Endothelial cell of umbilical vein (primary cell): ENCODE measurements at regions not wholly inside any gene's neighbourhood (a gene's known extent, or its start where the extent isn't known, plus 50 kb on each side); places are given as distances from the start of the nearest gene placed in this dataset.

ENCODE experiments used
- BruUV-seq: library from RNA; stranded (reverse); fragments of 400-500 nt; replicated peaks from 2 replicates; lab custom pipeline; 2021; lab: Mats Ljungman, UMichigan
- CTCF ChIA-PET: fragments of 300-600, 350-600 bp; sonication (Branson Sonifier 250); formaldehyde crosslinking; loops from one replicate; lab custom pipeline; 2021; ENCODE audit warnings: antibody characterized with exemption, inconsistent platforms; lab: Charles Lee
- POLR2A ChIA-PET: fragments of 300-600, 350-600 bp; sonication (Branson Sonifier 250); formaldehyde crosslinking; loops from one replicate; lab custom pipeline; 2021; ENCODE audit warnings: antibody characterized with exemption, inconsistent platforms; lab: Charles Lee
- DNase-seq: peaks from one replicate; pipeline ENCODE4 v3.0.0-alpha.2; 2011; ENCODE audit warnings: low read depth, low spot score
- FAIRE-seq: peaks from 2 replicates; lab custom pipeline; 2011; peaks lifted over from hg19 to GRCh38; lab: Jason Lieb, UNC
- H2AFZ ChIP-seq: 2 replicates; pipeline ENCODE4 v1.6.0; 2012; ENCODE audit warnings: low read depth, low read length, control low read depth, inconsistent platforms
- H3K27ac ChIP-seq: 2 replicates; pipeline ENCODE4 v1.5.1; 2011; ENCODE audit warnings: low read depth, mild to moderate bottlenecking, control low read depth, low read length, moderate library complexity; ENCODE audit not compliant: insufficient read depth
- H3K27me3 ChIP-seq, 2 experiments: 2 replicates each; pipeline versions ENCODE4 v1.6.0 to v1.6.1; 2011; ENCODE audit warnings: low read length in 2 of 2, mixed read lengths in 1 of 2; ENCODE audit not compliant: control insufficient read depth in 2 of 2, insufficient read depth in 2 of 2
- H3K36me3 ChIP-seq, 2 experiments: 2 replicates in 1 of 2; 3 replicates in 1 of 2; pipeline ENCODE4 v1.5.1; 2011; ENCODE audit warnings: low read length in 2 of 2, mild to moderate bottlenecking in 1 of 2, moderate library complexity in 1 of 2; ENCODE audit not compliant: control insufficient read depth in 2 of 2, insufficient read depth in 2 of 2; ENCODE audit errors: extremely low read depth in 1 of 2
- H3K4me1 ChIP-seq: 3 replicates; pipeline ENCODE4 v1.5.1; 2011; ENCODE audit warnings: mild to moderate bottlenecking, low read length; ENCODE audit not compliant: control insufficient read depth, insufficient read depth; ENCODE audit errors: extremely low read depth
- H3K4me2 ChIP-seq: 2 replicates; pipeline ENCODE4 v1.6.1; 2011; ENCODE audit warnings: low read length, control low read depth, mixed read lengths; ENCODE audit not compliant: insufficient read depth
- H3K4me3 ChIP-seq, 3 experiments: fragments of 200-600 bp in 1 of 3; sonication (generic), shearing (Covaris generic) in 1 of 3; replicated peaks in 1 of 3; 2 replicates each; pipeline ENCODE4 v1.5.1; 2011 to 2016; ENCODE audit warnings: control low read depth in 3 of 3, low read length in 3 of 3, mild to moderate bottlenecking in 2 of 3, inconsistent platforms in 1 of 3, low read depth in 1 of 3, moderate library complexity in 1 of 3; ENCODE audit not compliant: insufficient read depth in 1 of 3
- H3K79me2 ChIP-seq: 2 replicates; pipeline ENCODE4 v1.6.0; 2012; ENCODE audit warnings: low read length, inconsistent platforms; ENCODE audit not compliant: control insufficient read depth, insufficient read depth
- H3K9ac ChIP-seq: replicated peaks from 2 replicates; pipeline ENCODE3; 2011; ENCODE audit warnings: low read length, control low read depth; ENCODE audit not compliant: insufficient read depth; ENCODE audit errors: extremely low read depth
- H3K9me1 ChIP-seq: replicated peaks from 3 replicates; pipeline ENCODE4 v1.6.0; 2011; ENCODE audit warnings: mild to moderate bottlenecking, low read length; ENCODE audit not compliant: control insufficient read depth, insufficient read depth; ENCODE audit errors: extremely low read depth
- H3K9me3 ChIP-seq: replicated peaks from 2 replicates; pipeline ENCODE4 v1.5.1; 2012; ENCODE audit warnings: low read length, inconsistent platforms; ENCODE audit not compliant: control insufficient read depth, insufficient read depth
- H4K20me1 ChIP-seq: replicated peaks from 2 replicates; pipeline ENCODE3; 2011; ENCODE audit warnings: mild to moderate bottlenecking, low read length; ENCODE audit not compliant: control insufficient read depth, insufficient read depth; ENCODE audit errors: extremely low read depth
- CTCF ChIP-seq, 2 donors: IDR thresholded peaks; 1 replicate in 1 of 2; 2 replicates in 1 of 2; pipeline ENCODE4 v1.5.1; 2011; ENCODE audit warnings: low read length in 2 of 2, mild to moderate bottlenecking in 2 of 2, moderate library complexity in 2 of 2, control low read depth in 1 of 2, inconsistent platforms in 1 of 2, low read depth in 1 of 2; ENCODE audit not compliant: insufficient read depth in 1 of 2; ENCODE audit errors: extremely low read depth in 1 of 2
- EZH2 ChIP-seq: IDR thresholded peaks from 2 replicates; pipeline ENCODE4 v1.6.1; 2012; ENCODE audit warnings: borderline replicate concordance, low read depth, mild to moderate bottlenecking, moderate library complexity, low read length, inconsistent platforms; ENCODE audit not compliant: severe bottlenecking
- FOS ChIP-seq: IDR thresholded peaks from 2 replicates; pipeline ENCODE4 v1.6.1; 2011; ENCODE audit warnings: mild to moderate bottlenecking, low read length, moderate library complexity, borderline replicate concordance; ENCODE audit not compliant: insufficient read depth
- GATA2 ChIP-seq: IDR thresholded peaks from 2 replicates; pipeline ENCODE4 v1.7.0; 2011; ENCODE audit warnings: low read depth, mild to moderate bottlenecking, moderate library complexity, mixed read lengths, low read length; ENCODE audit not compliant: insufficient read length, insufficient read depth
- JUN ChIP-seq: IDR thresholded peaks from 2 replicates; pipeline ENCODE4 v1.6.1; 2011; ENCODE audit warnings: borderline replicate concordance, low read depth; ENCODE audit not compliant: insufficient read length, insufficient read depth
- MAX ChIP-seq: IDR thresholded peaks from 2 replicates; pipeline ENCODE4 v1.6.1; 2011; ENCODE audit not compliant: insufficient read depth, insufficient read length
- MYC ChIP-seq: IDR thresholded peaks from one replicate; pipeline ENCODE4 v1.6.1; 2011; ENCODE audit warnings: mild to moderate bottlenecking, low read depth, low read length
- POLR2A ChIP-seq: IDR thresholded peaks from 2 replicates; pipeline ENCODE4 v1.6.1; 2012; ENCODE audit warnings: low read depth, mild to moderate bottlenecking, control low read depth, low read length
- POLR2AphosphoS5 ChIP-seq: IDR thresholded peaks from 2 replicates; pipeline ENCODE4 v1.6.1; 2012; ENCODE audit warnings: low read depth, mild to moderate bottlenecking, control low read depth, low read length, moderate library complexity; ENCODE audit not compliant: insufficient read depth
- dilution Hi-C: fragments of 300-500 bp; cut with MboI; formaldehyde crosslinking; loops from one replicate; pipeline ENCODE4 v1.15.0; 2019; ENCODE audit warnings: low sequenced_read_pairs; ENCODE audit not compliant: extremely low pct_ligation_motif_present
- intact Hi-C: fragments of 100-400 bp; cut with micrococcal nuclease; formaldehyde crosslinking; loops from one replicate; pipeline ENCODE4 v1.10.0; 2022

- Histone ChIP-seq H3K27ac (no peak overlapping the region), H3K36me3 (no peaks in the 10 kb centered on the region), H3K9me3 (no peaks in the 10 kb centered on the region), H3K9me1 (no peaks in the 10 kb centered on the region), H3K4me2 (no peak overlapping the region), H4K20me1 (no peaks in the 10 kb centered on the region), H3K4me1 (no peaks in the 10 kb centered on the region), H3K4me3 (no peak overlapping the region), H3K9ac (no peak overlapping the region), H3K79me2 (no peaks in the 10 kb centered on the region), H2AFZ (no peak overlapping the region), H3K27me3 (no peaks in the 10 kb centered on the region)
- ChIA-PET CTCF (no interaction called here), POLR2A (no interaction called here)
- intact Hi-C loops (no loop called here), dilution Hi-C loops (no loop called here)
- BruUV-seq, result no TSS peak
- TF ChIP-seq MYC, result no peak
- TF ChIP-seq JUN, result no peak
- TF ChIP-seq POLR2AphosphoS5, result no peak
- TF ChIP-seq POLR2A, result no peak
- TF ChIP-seq GATA2, result no peak
- TF ChIP-seq EZH2, result no peak
- TF ChIP-seq FOS, result no peak
- TF ChIP-seq MAX, result no peak
- TF ChIP-seq CTCF (IDR thresholded peaks at IDR 0.05; ENCODE audit: extremely low read depth in 1 of 2, insufficient read depth in 1 of 2, low read depth in 1 of 2, low read length in 2 of 2), result no peak
- no peak for FAIRE-seq
- no peak for DNase-seq
Measured at GRCh38 chr2:31735716-31736115, 155.0 kb upstream of the SRD5A2 start.
